Testis (tissue), 2 donors: ENCODE measurements at regions not wholly inside any gene's neighbourhood (a gene's known extent, or its start where the extent isn't known, plus 50 kb on each side); places are given as distances from the start of the nearest gene placed in this dataset.

Experiments
- POLR2A ChIP-seq: fragments of 450-650 bp; IDR thresholded peaks from one replicate; pipeline ENCODE4 v1.6.1; 2017; ENCODE audit warnings: antibody characterized with exemption, mild to moderate bottlenecking, moderate library complexity
- TF ChIP-seq, protein P1 (sequence below), 3 experiments: fragments of 450-650 bp in 2 of 3; fragments of 200-600 bp in 1 of 3; sonication (generic) in 1 of 3; IDR thresholded peaks; one replicate each; pipeline ENCODE4 v1.5.1; 2016 to 2019; ENCODE audit warnings: antibody characterized with exemption in 3 of 3, mild to moderate bottlenecking in 2 of 3, moderate library complexity in 1 of 3

DNA sequence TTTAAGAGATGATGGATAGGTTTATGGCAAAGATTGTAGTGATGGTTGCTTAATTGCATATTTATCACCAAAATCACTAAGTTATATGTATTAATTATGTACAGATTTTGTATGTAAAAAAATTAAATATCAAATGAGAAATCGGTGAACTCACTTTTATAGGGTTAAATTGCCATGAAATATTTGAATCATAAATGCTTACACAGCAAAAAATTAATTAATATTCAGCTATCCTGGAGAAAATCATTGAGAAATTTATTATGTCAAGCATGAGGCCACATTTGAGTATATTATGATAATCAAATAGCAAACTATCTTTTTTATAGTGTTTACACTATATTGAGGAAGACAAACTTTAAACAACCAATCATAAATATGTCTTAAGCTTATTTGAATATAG lies 239.4 kb upstream of the BRINP3 start:
- no peak for TF ChIP-seq POLR2A
- TF ChIP-seq, protein P1, sequence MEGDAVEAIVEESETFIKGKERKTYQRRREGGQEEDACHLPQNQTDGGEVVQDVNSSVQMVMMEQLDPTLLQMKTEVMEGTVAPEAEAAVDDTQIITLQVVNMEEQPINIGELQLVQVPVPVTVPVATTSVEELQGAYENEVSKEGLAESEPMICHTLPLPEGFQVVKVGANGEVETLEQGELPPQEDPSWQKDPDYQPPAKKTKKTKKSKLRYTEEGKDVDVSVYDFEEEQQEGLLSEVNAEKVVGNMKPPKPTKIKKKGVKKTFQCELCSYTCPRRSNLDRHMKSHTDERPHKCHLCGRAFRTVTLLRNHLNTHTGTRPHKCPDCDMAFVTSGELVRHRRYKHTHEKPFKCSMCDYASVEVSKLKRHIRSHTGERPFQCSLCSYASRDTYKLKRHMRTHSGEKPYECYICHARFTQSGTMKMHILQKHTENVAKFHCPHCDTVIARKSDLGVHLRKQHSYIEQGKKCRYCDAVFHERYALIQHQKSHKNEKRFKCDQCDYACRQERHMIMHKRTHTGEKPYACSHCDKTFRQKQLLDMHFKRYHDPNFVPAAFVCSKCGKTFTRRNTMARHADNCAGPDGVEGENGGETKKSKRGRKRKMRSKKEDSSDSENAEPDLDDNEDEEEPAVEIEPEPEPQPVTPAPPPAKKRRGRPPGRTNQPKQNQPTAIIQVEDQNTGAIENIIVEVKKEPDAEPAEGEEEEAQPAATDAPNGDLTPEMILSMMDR (IDR thresholded peaks at IDR 0.05), result no peak
